Chondrocyte (in vitro differentiated cells): ENCODE measurements at regions not wholly inside any gene's neighbourhood (a gene's known extent, or its start where the extent isn't known, plus 50 kb on each side); places are given as distances from the start of the nearest gene placed in this dataset.
A peak's percentile ranks its signal among the peaks of the same experiment; 100 is the strongest.
"Not testable (repeated sequence)": the region's sequence is repeated elsewhere in the genome, so short reads cannot be mapped to it uniquely, and the experiment has no call there.

Source experiments
- DNase-seq: peaks from one replicate; pipeline ENCODE4 v3.0.0; 2021; ENCODE audit warnings: mixed read lengths, low spot score
- H3K27ac Mint-ChIP-seq: one replicate; pipeline ENCODE4 v1.8.0; 2021; ENCODE audit warnings: mild to moderate bottlenecking, moderate library complexity, mixed read lengths; ENCODE audit not compliant: unreplicated experiment
- H3K27me3 Mint-ChIP-seq: 2 replicates; pipeline ENCODE4 v1.8.0; 2021; ENCODE audit warnings: low read depth, mixed read lengths
- H3K36me3 Mint-ChIP-seq: 2 replicates; pipeline ENCODE4 v1.8.0; 2021; ENCODE audit warnings: low read depth, mixed read lengths
- H3K4me1 Mint-ChIP-seq: 2 replicates; pipeline ENCODE4 v1.8.0; 2021; ENCODE audit warnings: low read depth, mild to moderate bottlenecking, mixed read lengths
- H3K4me3 Mint-ChIP-seq: one replicate; pipeline ENCODE4 v1.8.0; 2021; ENCODE audit warnings: mild to moderate bottlenecking, moderate library complexity, mixed read lengths; ENCODE audit not compliant: unreplicated experiment
- H3K9me3 Mint-ChIP-seq: 2 replicates; pipeline ENCODE4 v1.8.0; 2021; ENCODE audit warnings: low read depth, mixed read lengths
- TF ChIP-seq, protein P1 (sequence below): fragments of 200-600 bp; sonication (generic); IDR thresholded peaks from 2 replicates; pipeline ENCODE4 v1.5.0; 2021; ENCODE audit warnings: antibody characterized with exemption, mild to moderate bottlenecking, moderate library complexity

DNA sequence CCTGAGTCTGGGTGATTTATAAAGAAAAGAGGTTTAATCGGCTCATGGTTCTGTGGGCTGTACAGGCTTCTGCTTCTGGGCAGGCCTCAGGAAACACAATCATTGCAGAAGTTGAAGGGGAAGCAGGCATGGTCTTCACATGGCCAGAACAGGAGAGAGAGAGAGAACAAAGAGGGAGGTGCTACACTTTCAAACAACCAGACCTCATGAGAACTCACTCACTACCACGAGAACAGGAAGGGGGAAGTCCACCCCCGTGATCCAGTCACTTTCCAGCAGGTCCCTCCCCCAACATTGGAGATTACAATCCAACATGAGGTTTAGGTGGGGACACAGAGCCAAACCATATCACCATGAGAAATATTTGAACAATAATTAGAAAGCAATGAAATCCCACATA, 222.9 kb downstream of the FAM72C start:
- DNase-seq = no peak
- Mint-ChIP-seq H3K36me3 (no peaks in the 10 kb centered on the region), H3K4me3 (no peak overlapping the region), H3K27ac (no peak overlapping the region), H3K27me3 (no peaks in the 10 kb centered on the region), H3K9me3 (peaks cover 16% of the 10 kb centered on the region), H3K4me1 (no peaks in the 10 kb centered on the region)
- TF ChIP-seq, protein P1, sequence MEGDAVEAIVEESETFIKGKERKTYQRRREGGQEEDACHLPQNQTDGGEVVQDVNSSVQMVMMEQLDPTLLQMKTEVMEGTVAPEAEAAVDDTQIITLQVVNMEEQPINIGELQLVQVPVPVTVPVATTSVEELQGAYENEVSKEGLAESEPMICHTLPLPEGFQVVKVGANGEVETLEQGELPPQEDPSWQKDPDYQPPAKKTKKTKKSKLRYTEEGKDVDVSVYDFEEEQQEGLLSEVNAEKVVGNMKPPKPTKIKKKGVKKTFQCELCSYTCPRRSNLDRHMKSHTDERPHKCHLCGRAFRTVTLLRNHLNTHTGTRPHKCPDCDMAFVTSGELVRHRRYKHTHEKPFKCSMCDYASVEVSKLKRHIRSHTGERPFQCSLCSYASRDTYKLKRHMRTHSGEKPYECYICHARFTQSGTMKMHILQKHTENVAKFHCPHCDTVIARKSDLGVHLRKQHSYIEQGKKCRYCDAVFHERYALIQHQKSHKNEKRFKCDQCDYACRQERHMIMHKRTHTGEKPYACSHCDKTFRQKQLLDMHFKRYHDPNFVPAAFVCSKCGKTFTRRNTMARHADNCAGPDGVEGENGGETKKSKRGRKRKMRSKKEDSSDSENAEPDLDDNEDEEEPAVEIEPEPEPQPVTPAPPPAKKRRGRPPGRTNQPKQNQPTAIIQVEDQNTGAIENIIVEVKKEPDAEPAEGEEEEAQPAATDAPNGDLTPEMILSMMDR = no peak

DNA sequence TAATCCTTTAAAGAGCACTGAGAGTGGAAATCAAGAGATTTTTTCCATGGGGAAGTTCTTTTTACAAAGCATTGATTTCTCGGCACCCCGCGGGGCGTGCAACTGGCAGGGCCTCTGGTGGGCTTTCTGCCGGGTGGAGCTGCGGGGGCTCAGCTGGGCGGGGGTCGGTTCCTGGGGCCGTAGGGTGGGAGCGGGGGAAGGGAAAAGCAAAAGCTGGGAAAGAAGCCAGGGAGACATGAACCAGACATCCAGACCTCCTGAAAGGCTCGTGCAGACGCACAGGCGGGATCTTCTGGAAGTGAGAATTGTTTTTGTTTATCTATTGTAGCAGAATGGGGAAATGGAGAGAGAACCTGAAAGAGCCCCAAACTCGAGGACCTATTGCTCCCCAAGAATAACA, 235.2 kb downstream of the FAM72C start:
- H3K4me3 Mint-ChIP-seq = no peak overlapping the region
- H3K36me3 Mint-ChIP-seq = no peaks in the 10 kb centered on the region
- no peaks in the 10 kb centered on the region for H3K27me3 Mint-ChIP-seq
- TF ChIP-seq, protein P1 = no peak
- H3K9me3 Mint-ChIP-seq = peaks cover 19% of the 10 kb centered on the region
- no peak for DNase-seq
- H3K27ac Mint-ChIP-seq = no peak overlapping the region
- H3K4me1 Mint-ChIP-seq = no peaks in the 10 kb centered on the region

DNA sequence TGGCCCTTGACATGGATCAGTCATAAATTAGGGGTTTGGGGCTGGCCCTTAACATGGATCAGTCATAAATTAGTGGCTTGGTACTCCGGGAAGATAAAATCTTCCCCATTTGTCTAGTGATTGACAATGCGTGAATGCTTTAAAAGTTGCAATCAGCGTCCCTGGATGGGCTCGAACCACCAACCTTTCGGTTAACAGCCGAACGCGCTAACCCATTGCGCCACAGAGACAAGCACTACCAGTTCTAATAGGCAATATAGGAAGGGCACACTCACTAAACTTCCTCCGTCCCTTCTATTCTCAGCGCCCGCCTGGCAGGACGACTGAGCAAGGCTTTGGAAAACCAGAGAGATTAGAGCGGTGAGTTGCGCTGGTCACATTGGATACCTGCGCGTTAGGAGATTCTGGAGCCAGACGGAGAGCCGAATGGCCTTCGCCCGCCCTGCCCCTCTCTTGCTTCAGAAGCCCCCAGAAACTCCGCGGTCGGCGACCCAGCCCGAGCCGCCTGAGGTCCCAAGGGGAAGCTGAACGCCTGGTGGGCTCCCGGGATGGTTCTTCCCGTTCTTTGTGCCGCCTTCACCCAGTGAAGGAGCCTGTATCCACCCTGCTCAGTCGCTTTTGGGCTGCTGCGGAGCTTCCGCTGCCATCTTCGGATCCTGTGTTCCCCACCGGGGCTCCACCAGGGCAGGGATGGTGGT, 235.9 kb downstream of the FAM72C start:
- H3K4me1 Mint-ChIP-seq = no peaks in the 10 kb centered on the region
- peaks cover 22% of the 10 kb centered on the region for H3K9me3 Mint-ChIP-seq
- H3K36me3 Mint-ChIP-seq = no peaks in the 10 kb centered on the region
- H3K27ac Mint-ChIP-seq = no peak overlapping the region
- DNase-seq = no peak
- TF ChIP-seq, protein P1 = no peak
- H3K4me3 Mint-ChIP-seq = no peak overlapping the region
- H3K27me3 Mint-ChIP-seq = no peaks in the 10 kb centered on the region

DNA sequence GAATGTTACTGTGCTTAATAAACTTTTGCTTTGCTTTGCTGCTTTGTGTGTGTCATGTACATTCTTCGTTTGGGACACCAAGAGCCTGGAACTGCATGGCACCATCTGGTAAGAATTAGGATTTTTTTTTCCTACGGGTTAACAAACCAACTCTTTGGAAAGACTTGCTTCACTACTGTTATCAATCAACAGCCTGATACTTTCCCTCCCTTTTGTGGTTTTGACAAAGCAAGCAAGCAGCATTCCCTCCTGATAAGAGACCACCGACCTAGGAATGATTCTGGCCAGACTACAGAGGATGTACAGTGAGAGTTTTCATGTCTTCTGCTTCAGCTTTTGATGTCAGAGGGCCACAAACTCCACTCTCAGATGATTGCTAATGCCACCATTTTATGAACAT, 237.5 kb downstream of the FAM72C start:
- not testable (repeated sequence) for H3K4me3 Mint-ChIP-seq, DNase-seq, H3K27me3 Mint-ChIP-seq, H3K27ac Mint-ChIP-seq, H3K36me3 Mint-ChIP-seq, H3K4me1 Mint-ChIP-seq
- H3K9me3 Mint-ChIP-seq = peaks cover 23% of the 10 kb centered on the region

DNA sequence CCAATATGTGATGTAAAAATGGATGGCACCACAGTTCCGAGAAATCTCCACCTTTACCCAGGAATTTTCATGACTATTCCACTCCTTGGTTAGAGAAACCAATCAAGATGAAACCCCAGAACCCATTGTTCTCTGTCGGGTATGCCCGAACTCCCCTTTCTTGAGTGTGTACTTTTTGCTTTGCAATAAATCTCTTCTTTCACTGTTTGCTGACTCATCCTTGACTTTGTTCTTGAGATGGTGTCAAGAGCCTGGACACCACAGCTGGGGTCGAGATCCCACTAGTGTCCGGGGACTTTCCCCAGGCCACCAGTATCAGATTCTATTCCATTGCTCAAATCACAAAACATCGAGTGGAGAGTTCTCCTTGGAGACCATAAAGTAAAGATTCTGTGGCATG, 240.9 kb downstream of the FAM72C start:
- peaks cover 24% of the 10 kb centered on the region for H3K9me3 Mint-ChIP-seq
- H3K27me3 Mint-ChIP-seq, H3K4me1 Mint-ChIP-seq, H3K4me3 Mint-ChIP-seq, H3K36me3 Mint-ChIP-seq, H3K27ac Mint-ChIP-seq, DNase-seq: not testable (repeated sequence)

DNA sequence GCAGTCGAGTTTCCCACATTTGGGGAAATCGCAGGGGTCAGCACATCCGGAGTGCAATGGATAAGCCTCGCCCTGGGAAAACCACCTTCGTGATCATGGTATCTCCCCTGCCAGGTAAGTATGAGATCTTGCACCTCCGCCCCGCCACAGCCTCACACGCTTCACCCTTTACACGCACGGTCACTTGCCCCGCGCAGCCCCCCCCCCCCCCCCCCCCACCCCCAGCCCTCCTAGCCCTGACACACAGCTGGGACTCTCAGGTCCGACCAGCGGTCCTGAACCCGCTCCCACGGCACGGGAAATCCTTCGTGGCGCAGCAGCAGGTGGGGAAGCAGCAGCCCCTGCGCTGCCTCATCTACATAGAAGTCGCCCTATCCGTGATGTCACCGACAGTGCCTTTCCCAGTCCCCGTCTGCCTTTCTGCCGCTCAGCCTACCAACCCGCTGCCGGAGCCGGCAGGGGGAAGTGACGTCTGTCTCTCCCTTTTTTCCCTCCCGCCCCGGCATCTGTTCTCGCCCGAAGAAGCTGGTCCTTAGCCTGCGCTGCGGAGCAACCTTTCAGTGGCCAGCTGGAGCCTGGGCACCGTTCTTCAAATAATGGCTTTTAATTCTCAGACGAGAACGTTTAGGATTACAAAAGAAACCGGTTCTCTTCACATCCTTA, 242.2 kb downstream of the FAM72C start:
- Mint-ChIP-seq H3K9me3 (peaks cover 19% of the 10 kb centered on the region), H3K4me3 (peak overlapping the region; percentile 16), H3K27ac (peak overlapping the region; percentile 87)
- not testable (repeated sequence) for H3K36me3 Mint-ChIP-seq, H3K27me3 Mint-ChIP-seq, H3K4me1 Mint-ChIP-seq, DNase-seq

DNA sequence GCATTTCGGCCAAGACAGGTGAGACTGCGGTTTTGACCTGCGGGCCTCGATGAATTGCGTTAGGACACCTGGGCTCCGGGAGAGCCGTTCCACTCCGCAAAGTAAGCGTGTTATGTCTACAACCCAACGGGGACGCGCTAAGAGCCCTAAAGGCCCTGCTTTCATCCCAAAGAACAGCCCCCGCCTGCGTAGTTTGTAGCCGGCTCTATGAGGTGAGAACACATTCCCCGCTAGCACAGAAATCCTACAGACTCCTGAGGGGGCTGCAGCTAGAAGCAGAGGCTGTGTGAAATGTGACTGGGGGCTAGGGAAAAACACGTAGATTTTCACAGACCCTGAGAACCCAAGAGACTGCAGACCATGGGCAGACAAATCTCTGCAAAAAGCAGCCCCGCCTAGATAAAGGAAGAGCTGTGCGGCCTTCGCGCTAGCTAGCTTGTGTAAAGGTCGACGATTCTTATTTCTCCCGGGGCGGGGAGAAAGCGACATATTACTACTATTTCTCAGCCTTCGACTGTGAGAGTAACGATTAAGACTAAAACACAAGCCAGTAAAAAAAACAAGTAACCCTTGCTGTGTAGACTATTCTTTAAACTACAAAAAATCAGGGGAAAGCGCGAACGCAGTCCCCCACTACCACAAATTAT, 242.9 kb downstream of the FAM72C start:
- H3K9me3 Mint-ChIP-seq = peaks cover 22% of the 10 kb centered on the region
- not testable (repeated sequence) for DNase-seq, H3K36me3 Mint-ChIP-seq, H3K27ac Mint-ChIP-seq, H3K4me1 Mint-ChIP-seq, H3K4me3 Mint-ChIP-seq, H3K27me3 Mint-ChIP-seq
